Osteocyte (in vitro differentiated cells): ENCODE measurements at regions not wholly inside any gene's neighbourhood (a gene's known extent, or its start where the extent isn't known, plus 50 kb on each side); places are given as distances from the start of the nearest gene placed in this dataset.

ENCODE experiments used
- DNase-seq: peaks from one replicate; pipeline ENCODE4 v3.0.0; 2021; ENCODE audit warnings: mixed read lengths; ENCODE audit not compliant: unreplicated experiment; ENCODE audit errors: extremely low spot score
- H3K27ac Mint-ChIP-seq: one replicate; pipeline ENCODE4 v1.8.0; 2021; ENCODE audit warnings: mild to moderate bottlenecking, mixed read lengths; ENCODE audit not compliant: unreplicated experiment
- H3K27me3 Mint-ChIP-seq: one replicate; pipeline ENCODE4 v1.8.0; 2021; ENCODE audit warnings: mixed read lengths; ENCODE audit not compliant: unreplicated experiment
- H3K36me3 Mint-ChIP-seq: one replicate; pipeline ENCODE4 v1.8.0; 2021; ENCODE audit warnings: mixed read lengths; ENCODE audit not compliant: unreplicated experiment
- H3K4me1 Mint-ChIP-seq: one replicate; pipeline ENCODE4 v1.8.0; 2021; ENCODE audit warnings: mixed read lengths; ENCODE audit not compliant: unreplicated experiment
- H3K4me3 Mint-ChIP-seq: one replicate; pipeline ENCODE4 v1.8.0; 2021; ENCODE audit warnings: mild to moderate bottlenecking, moderate library complexity, mixed read lengths; ENCODE audit not compliant: unreplicated experiment
- H3K9me3 Mint-ChIP-seq: one replicate; pipeline ENCODE4 v1.8.0; 2021; ENCODE audit warnings: mixed read lengths; ENCODE audit not compliant: unreplicated experiment
- TF ChIP-seq, protein P1 (sequence below): fragments of 200-600 bp; sonication (generic); IDR thresholded peaks from 2 replicates; pipeline ENCODE4 v1.5.0; 2021; ENCODE audit warnings: antibody characterized with exemption, mild to moderate bottlenecking, moderate library complexity

DNA sequence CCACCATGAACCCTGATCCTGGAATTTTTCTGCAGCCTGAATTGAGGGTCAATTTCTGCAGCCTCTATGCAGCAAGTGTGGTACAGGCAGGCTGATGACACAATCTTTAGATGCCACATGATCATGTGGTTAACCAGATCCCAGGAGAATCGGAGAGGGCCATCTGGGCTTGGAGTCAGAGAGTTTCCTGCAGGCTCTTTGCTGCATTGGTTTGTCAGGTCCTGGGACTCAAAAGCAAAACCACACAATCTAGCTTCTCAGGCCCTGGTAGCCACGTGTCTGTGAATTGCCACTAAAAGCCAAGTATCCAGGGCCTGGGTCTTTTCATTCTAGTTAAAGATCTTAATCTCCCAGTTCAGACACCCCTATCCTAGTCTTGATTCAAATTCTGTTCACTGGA is 464.5 kb downstream of the BCOR start:
- Mint-ChIP-seq H3K36me3 (peaks cover 2% of the 10 kb centered on the region), H3K9me3 (peaks cover 3% of the 10 kb centered on the region), H3K27me3 (peaks cover 19% of the 10 kb centered on the region), H3K4me1 (no peaks in the 10 kb centered on the region), H3K4me3 (no peak overlapping the region), H3K27ac (no peak overlapping the region)
- TF ChIP-seq, protein P1, sequence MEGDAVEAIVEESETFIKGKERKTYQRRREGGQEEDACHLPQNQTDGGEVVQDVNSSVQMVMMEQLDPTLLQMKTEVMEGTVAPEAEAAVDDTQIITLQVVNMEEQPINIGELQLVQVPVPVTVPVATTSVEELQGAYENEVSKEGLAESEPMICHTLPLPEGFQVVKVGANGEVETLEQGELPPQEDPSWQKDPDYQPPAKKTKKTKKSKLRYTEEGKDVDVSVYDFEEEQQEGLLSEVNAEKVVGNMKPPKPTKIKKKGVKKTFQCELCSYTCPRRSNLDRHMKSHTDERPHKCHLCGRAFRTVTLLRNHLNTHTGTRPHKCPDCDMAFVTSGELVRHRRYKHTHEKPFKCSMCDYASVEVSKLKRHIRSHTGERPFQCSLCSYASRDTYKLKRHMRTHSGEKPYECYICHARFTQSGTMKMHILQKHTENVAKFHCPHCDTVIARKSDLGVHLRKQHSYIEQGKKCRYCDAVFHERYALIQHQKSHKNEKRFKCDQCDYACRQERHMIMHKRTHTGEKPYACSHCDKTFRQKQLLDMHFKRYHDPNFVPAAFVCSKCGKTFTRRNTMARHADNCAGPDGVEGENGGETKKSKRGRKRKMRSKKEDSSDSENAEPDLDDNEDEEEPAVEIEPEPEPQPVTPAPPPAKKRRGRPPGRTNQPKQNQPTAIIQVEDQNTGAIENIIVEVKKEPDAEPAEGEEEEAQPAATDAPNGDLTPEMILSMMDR = no peak
- no peak for DNase-seq

DNA sequence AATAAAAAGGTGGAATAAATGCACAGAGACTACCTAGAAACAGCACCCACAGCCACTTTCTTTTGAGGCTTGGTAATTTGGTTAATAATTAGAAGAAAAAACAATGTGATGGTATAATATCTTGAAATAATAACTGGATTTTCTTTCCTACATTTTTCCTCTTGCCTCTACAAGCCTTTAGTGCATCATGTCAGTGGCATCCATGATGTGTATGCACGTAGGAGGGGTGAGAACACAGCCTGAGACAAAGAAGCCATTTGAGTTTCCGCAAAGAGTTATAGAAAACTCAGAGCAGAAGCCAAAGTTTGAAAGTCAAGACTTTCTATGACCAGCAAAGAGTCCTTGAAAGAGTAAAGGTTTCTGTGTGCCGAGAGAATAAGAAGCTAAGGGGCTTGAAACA is 461.3 kb downstream of the BCOR start:
- TF ChIP-seq, protein P1 = no peak
- H3K9me3 Mint-ChIP-seq = peaks cover 16% of the 10 kb centered on the region
- DNase-seq = no peak
- H3K4me1 Mint-ChIP-seq = no peaks in the 10 kb centered on the region
- H3K36me3 Mint-ChIP-seq = peaks cover 2% of the 10 kb centered on the region
- H3K27ac Mint-ChIP-seq = no peak overlapping the region
- peaks cover 14% of the 10 kb centered on the region for H3K27me3 Mint-ChIP-seq
- H3K4me3 Mint-ChIP-seq = no peak overlapping the region

DNA sequence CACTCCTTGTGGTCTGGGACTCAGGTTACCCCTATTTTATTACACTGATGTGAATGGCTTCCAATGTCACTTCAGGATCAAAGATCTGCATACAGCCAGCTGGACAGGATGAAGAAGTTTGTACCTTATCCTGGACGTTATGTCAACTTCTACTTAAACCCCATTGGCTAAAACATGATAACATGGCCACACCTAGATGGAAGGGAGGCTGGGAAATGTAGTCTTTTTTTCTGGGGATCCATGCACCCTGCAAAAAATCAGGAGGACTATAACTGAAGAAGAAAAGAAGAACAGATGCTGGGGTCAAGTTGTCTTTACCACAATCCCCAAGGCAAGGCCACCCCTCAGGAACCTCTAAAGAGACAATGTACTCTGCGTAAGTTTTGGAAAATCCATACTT is 459.2 kb downstream of the BCOR start:
- Mint-ChIP-seq H3K27ac (no peak overlapping the region), H3K4me3 (no peak overlapping the region), H3K4me1 (no peaks in the 10 kb centered on the region), H3K9me3 (peaks cover 14% of the 10 kb centered on the region), H3K36me3 (peaks cover 2% of the 10 kb centered on the region), H3K27me3 (peaks cover 14% of the 10 kb centered on the region)
- no peak for DNase-seq
- TF ChIP-seq, protein P1 = no peak

DNA sequence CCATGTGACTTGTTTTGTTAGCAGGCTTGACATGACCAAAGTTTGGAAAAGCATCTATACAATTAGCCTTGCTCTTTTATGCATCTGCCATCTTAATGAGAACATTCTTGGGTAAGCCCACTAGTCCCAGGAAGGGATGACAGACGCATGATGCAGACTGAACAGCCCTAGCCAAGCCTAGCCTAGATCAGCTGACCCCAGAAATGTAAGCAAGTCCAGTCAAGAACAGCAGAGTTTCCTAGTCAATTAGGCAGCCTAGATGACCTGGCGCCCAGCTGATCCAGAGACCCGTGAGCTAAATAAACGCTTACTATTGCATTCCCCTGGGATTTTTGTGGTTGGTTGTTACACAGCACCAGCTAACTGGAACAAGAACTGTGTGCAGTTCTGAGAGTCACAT is 457.9 kb downstream of the BCOR start:
- TF ChIP-seq, protein P1 = no peak
- no peak overlapping the region for H3K4me3 Mint-ChIP-seq
- peaks cover 2% of the 10 kb centered on the region for H3K36me3 Mint-ChIP-seq
- H3K4me1 Mint-ChIP-seq = peaks cover 2% of the 10 kb centered on the region
- H3K9me3 Mint-ChIP-seq = peaks cover 14% of the 10 kb centered on the region
- no peak for DNase-seq
- H3K27ac Mint-ChIP-seq = no peak overlapping the region
- peaks cover 14% of the 10 kb centered on the region for H3K27me3 Mint-ChIP-seq

DNA sequence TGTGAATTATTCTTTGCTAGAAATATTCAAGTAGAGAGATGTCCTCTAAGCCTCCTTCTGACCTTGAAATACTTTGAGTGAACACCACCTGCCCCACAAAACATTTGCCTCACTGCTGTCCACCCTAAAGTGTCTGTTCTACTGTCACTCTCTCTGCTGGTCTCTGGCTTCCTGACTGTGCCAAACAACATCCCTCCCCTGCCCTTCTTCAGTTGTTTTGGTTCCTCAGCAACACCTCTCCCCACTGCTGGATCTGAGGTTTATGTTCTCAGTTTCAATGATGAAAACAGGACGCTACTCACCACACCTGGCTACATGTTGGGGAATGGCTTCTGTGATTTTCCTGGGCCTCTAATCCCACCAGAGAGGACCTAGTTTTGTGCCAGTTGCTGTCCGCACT is 456.9 kb downstream of the BCOR start:
- Mint-ChIP-seq H3K36me3 (peaks cover 2% of the 10 kb centered on the region), H3K4me1 (peaks cover 10% of the 10 kb centered on the region), H3K4me3 (no peak overlapping the region), H3K27ac (no peak overlapping the region), H3K9me3 (peaks cover 14% of the 10 kb centered on the region), H3K27me3 (peaks cover 14% of the 10 kb centered on the region)
- TF ChIP-seq, protein P1 = no peak
- no peak for DNase-seq
